ENCODE measurements at regions not wholly inside any gene's neighbourhood (a gene's known extent, or its start where the extent isn't known, plus 50 kb on each side); places are given as distances from the start of the nearest gene placed in this dataset.

- no peak for TF ChIP-seq POLR2A (IDR thresholded peaks at IDR 0.05)
- no peak for TF ChIP-seq CTCF (IDR thresholded peaks at IDR 0.05 in 4 of 5, conservative IDR thresholded peaks at IDR 0.05 in 1 of 5)
Measured at GRCh38 chr4:134365852-134366251, 164.3 kb upstream of the PABPC4L start.

Measured in gastrocnemius medialis (tissue), 4 donors.